Fibroblast of lung (primary cell): ENCODE measurements at regions not wholly inside any gene's neighbourhood (a gene's known extent, or its start where the extent isn't known, plus 50 kb on each side); places are given as distances from the start of the nearest gene placed in this dataset.

ENCODE experiments used
- EZH2 ChIP-seq: IDR thresholded peaks from 2 replicates; pipeline ENCODE4 v1.5.1; 2012; ENCODE audit warnings: low read length, control low read depth, mild to moderate bottlenecking; ENCODE audit errors: missing control alignments
- TF ChIP-seq, protein P1 (sequence below), 2 donors: IDR thresholded peaks in 1 of 2; conservative IDR thresholded peaks in 1 of 2; 1 replicate in 1 of 2; 2 replicates in 1 of 2; pipeline ENCODE4 v1.5.1; 2011 to 2012; ENCODE audit warnings: low read length in 2 of 2, control low read depth in 1 of 2, inconsistent platforms in 1 of 2, low read depth in 1 of 2, mild to moderate bottlenecking in 1 of 2

DNA sequence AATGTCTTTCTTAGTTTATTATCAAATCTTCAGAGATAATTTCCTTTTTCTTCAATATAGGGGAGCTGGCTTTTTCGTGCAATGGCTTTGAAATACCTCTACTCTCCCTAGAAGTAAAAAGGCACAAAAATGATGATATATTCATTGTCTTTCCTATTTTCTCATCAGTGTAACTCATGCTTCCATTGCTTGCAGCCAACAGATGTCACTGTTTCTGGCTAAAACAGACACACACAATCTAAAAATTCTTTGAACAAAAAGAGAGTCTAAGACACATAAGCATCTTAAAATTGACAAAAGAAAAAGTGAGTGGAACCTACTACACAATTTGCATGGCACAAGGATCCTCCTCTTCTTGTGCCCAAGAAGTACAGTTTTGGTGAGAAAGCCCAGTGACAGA lies 448.7 kb upstream of the VRK2 start:
- TF ChIP-seq, protein P1, sequence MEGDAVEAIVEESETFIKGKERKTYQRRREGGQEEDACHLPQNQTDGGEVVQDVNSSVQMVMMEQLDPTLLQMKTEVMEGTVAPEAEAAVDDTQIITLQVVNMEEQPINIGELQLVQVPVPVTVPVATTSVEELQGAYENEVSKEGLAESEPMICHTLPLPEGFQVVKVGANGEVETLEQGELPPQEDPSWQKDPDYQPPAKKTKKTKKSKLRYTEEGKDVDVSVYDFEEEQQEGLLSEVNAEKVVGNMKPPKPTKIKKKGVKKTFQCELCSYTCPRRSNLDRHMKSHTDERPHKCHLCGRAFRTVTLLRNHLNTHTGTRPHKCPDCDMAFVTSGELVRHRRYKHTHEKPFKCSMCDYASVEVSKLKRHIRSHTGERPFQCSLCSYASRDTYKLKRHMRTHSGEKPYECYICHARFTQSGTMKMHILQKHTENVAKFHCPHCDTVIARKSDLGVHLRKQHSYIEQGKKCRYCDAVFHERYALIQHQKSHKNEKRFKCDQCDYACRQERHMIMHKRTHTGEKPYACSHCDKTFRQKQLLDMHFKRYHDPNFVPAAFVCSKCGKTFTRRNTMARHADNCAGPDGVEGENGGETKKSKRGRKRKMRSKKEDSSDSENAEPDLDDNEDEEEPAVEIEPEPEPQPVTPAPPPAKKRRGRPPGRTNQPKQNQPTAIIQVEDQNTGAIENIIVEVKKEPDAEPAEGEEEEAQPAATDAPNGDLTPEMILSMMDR (conservative IDR thresholded peaks at IDR 0.05 in 1 of 2, IDR thresholded peaks at IDR 0.05 in 1 of 2; ENCODE audit: low read depth in 1 of 2, low read length in 2 of 2), result no peak
- no peak for TF ChIP-seq EZH2
